ENCODE measurements at regions not wholly inside any gene's neighbourhood (a gene's known extent, or its start where the extent isn't known, plus 50 kb on each side); places are given as distances from the start of the nearest gene placed in this dataset.
"Not testable (repeated sequence)": the region's sequence is repeated elsewhere in the genome, so short reads cannot be mapped to it uniquely, and the experiment has no call there.

- no peak overlapping the region for H3K27ac ChIP-seq
- no peaks in the 10 kb centered on the region for H3K9me3 ChIP-seq (replicated peaks)
- no peaks in the 10 kb centered on the region for H3K27me3 ChIP-seq (replicated peaks)
- no peak overlapping the region for H3K4me3 ChIP-seq
- H3K4me1 ChIP-seq (replicated peaks), result peaks cover 15% of the 10 kb centered on the region
- no peak for DNase-seq (ENCODE audit: low read depth in 1 of 2, low spot score in 2 of 2)
- H3K36me3 ChIP-seq, result no peaks in the 10 kb centered on the region
These were observed 54.7 kb upstream of the ARSJ start for GRCh38 chr4:114034189-114034588.

DNA sequence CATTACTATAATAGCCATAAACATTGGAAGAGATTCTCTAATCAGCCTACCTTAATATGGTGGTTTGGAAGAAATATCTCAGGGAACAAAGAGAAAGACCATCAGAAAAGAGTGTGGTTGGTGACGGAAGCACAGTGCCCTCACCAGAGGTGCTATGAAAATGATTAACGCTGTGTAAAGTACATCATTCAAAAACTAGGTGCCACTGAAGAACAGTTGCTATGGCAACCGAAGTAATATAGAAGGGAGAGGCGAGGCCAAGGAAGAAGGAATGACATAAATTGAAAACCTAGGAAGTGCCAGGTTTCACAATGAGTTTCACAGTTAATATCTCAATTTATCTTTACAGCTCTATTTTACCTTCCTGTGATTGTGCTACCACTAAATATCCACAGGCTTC is 57.0 kb upstream of the ARSJ start:
- Histone ChIP-seq H3K27ac (no peak overlapping the region), H3K4me3 (no peak overlapping the region), H3K9me3 (replicated peaks) (no peaks in the 10 kb centered on the region), H3K4me1 (replicated peaks) (peaks cover 33% of the 10 kb centered on the region), H3K36me3 (no peaks in the 10 kb centered on the region), H3K27me3 (replicated peaks) (no peaks in the 10 kb centered on the region)
- no peak for DNase-seq (ENCODE audit: low read depth in 1 of 2, low spot score in 2 of 2)

DNA sequence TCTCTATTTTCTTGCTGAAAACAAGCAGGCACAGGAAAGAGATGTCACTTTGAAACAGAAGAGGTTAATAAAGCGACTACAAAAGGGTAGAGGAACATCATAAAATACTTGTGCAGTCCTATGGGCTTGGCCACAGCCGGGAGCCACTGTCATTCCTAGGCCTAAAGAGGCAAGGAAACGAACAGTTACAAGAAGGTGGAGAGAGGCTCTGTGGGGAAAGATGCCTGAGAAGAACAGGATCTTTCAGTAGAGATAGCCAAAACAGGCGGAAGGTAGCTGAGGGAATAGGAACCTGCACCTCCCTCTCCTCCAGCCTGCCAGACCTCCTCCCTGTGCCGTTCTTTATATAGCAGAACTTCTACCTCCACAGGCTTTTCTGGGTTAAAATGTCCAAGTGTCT is 57.4 kb upstream of the ARSJ start:
- no peaks in the 10 kb centered on the region for H3K36me3 ChIP-seq
- no peak for DNase-seq (ENCODE audit: low read depth in 1 of 2, low spot score in 2 of 2)
- H3K27me3 ChIP-seq (replicated peaks), result no peaks in the 10 kb centered on the region
- H3K9me3 ChIP-seq (replicated peaks), result no peaks in the 10 kb centered on the region
- no peak overlapping the region for H3K4me3 ChIP-seq
- H3K4me1 ChIP-seq (replicated peaks), result peaks cover 37% of the 10 kb centered on the region
- no peak overlapping the region for H3K27ac ChIP-seq

- DNase-seq (ENCODE audit: low read depth in 1 of 2, low spot score in 2 of 2), result no peak
- no peaks in the 10 kb centered on the region for H3K9me3 ChIP-seq (replicated peaks)
- peaks cover 6% of the 10 kb centered on the region; the same call in 1 of the 2 replicates for H3K36me3 ChIP-seq
- peaks cover 37% of the 10 kb centered on the region for H3K4me1 ChIP-seq (replicated peaks)
- H3K27me3 ChIP-seq (replicated peaks), result no peaks in the 10 kb centered on the region
- no peak overlapping the region for H3K4me3 ChIP-seq
- peak overlapping the region; percentile 89 for H3K27ac ChIP-seq
These were observed 58.5 kb upstream of the ARSJ start for GRCh38 chr4:114037988-114038387.

DNA sequence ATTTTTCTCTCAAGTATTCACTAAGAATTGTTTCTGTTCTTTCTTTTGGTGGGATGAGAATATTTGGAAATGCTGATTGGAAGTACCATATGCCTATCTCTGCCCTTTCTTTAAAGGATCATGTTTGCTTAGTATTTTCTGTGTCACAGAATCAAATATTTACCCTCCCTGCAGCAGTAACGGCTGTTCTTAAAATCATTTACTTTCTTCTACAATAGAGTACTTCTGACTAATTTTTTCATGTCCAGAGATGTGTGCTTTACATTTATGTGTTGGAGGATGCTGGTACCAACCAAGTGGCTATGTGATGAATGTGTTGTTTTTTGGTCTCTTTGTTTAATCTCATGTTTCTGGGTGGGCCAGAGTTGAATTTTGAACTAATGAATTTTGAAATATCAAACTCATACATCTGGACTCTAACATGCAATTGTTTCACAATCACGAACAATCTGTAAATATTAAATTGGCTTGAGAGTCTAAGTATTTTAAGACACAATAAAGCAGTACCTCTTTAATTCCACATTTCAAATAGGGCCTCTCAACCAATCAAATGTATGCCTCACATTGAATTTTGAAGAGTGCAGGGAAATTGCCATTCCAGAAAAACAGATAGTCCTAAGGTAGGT is 59.4 kb upstream of the ARSJ start:
- no peaks in the 10 kb centered on the region for H3K27me3 ChIP-seq (replicated peaks)
- no peaks in the 10 kb centered on the region for H3K9me3 ChIP-seq (replicated peaks)
- peak overlapping the region; percentile 30 for H3K4me3 ChIP-seq
- peak overlapping the region; percentile 89 for H3K27ac ChIP-seq
- peaks cover 37% of the 10 kb centered on the region for H3K4me1 ChIP-seq (replicated peaks)
- peak; percentile 48 to 89 for DNase-seq (ENCODE audit: low read depth in 1 of 2, low spot score in 2 of 2)
- H3K36me3 ChIP-seq, result peaks cover 10% of the 10 kb centered on the region; the same call in 1 of the 2 replicates

- Histone ChIP-seq H3K27ac (peak overlapping the region; percentile 89), H3K27me3 (replicated peaks) (no peaks in the 10 kb centered on the region), H3K4me1 (replicated peaks) (peaks cover 37% of the 10 kb centered on the region), H3K4me3 (peak overlapping the region; percentile 30), H3K36me3 (peaks cover 10% of the 10 kb centered on the region; the same call in 1 of the 2 replicates), H3K9me3 (replicated peaks) (no peaks in the 10 kb centered on the region)
- DNase-seq (ENCODE audit: low read depth in 1 of 2, low spot score in 2 of 2), result peak; percentile 80 to 93
These were observed 61.1 kb upstream of the ARSJ start for GRCh38 chr4:114040319-114041116.

DNA sequence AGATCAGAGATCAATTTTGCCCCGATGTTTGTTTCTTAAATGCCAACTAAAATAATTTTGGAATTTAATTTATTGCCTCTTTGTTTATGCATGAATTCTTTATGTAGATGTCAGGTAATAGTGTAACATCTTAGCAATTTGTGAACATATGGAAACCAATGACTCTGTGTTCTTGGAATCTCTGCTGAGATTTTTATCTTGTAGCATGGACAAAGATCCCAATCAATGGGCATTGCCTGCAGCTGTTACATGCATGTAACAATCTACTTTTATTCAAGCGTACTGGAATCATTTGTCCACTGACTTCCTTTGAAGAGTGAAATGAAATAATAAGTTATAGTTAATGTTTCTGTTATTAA is 61.6 kb upstream of the ARSJ start:
- no peak for DNase-seq (ENCODE audit: low read depth in 1 of 2, low spot score in 2 of 2)
- Histone ChIP-seq H3K4me3 (peak overlapping the region; percentile 30), H3K27ac (peak overlapping the region; percentile 89), H3K27me3 (replicated peaks) (no peaks in the 10 kb centered on the region), H3K36me3 (peaks cover 10% of the 10 kb centered on the region; the same call in 1 of the 2 replicates), H3K4me1 (replicated peaks) (peaks cover 37% of the 10 kb centered on the region), H3K9me3 (replicated peaks) (no peaks in the 10 kb centered on the region)

GRCh38 chr4:114043116-114043515 is 63.7 kb upstream of the ARSJ start:
- peaks cover 10% of the 10 kb centered on the region; the same call in 1 of the 2 replicates for H3K36me3 ChIP-seq
- no peaks in the 10 kb centered on the region for H3K27me3 ChIP-seq (replicated peaks)
- no peak overlapping the region for H3K27ac ChIP-seq
- H3K4me3 ChIP-seq, result no peak overlapping the region
- peaks cover 28% of the 10 kb centered on the region for H3K4me1 ChIP-seq (replicated peaks)
- DNase-seq (ENCODE audit: low read depth in 1 of 2, low spot score in 2 of 2), result no peak
- H3K9me3 ChIP-seq (replicated peaks), result no peaks in the 10 kb centered on the region

GRCh38 chr4:114044351-114044750 is 64.9 kb upstream of the ARSJ start:
- DNase-seq (ENCODE audit: low read depth in 1 of 2, low spot score in 2 of 2); H3K4me3 ChIP-seq; H3K27ac ChIP-seq; H3K27me3 ChIP-seq (replicated peaks); H3K9me3 ChIP-seq (replicated peaks): not testable (repeated sequence)
- Histone ChIP-seq H3K4me1 (replicated peaks) (peaks cover 22% of the 10 kb centered on the region), H3K36me3 (peaks cover 10% of the 10 kb centered on the region; the same call in 1 of the 2 replicates)

DNA sequence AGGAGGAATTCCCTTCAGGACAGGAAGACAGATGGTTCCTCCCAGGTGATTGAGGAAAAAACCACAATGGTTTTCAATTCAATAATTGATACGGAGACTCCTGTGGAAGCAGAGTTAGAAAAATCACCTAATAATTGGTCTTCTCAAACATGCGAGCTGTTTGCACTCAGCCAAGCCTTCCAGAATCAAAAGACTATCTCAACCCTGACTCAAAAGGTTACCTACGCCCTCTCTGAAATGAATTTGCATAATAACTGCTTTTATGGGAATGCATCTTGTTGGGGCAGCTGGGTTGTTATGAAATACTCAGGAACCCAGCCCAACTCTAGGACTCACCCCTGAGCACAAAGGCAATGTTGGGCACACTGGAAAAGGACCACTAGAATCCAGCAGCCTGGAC is 66.9 kb upstream of the ARSJ start:
- H3K4me1 ChIP-seq (replicated peaks), result peaks cover 5% of the 10 kb centered on the region
- H3K4me3 ChIP-seq, result no peak overlapping the region
- H3K9me3 ChIP-seq (replicated peaks), result no peaks in the 10 kb centered on the region
- H3K36me3 ChIP-seq, result peaks cover 10% of the 10 kb centered on the region; the same call in 1 of the 2 replicates
- no peaks in the 10 kb centered on the region for H3K27me3 ChIP-seq (replicated peaks)
- no peak for DNase-seq (ENCODE audit: low read depth in 1 of 2, low spot score in 2 of 2)
- no peak overlapping the region for H3K27ac ChIP-seq

DNA sequence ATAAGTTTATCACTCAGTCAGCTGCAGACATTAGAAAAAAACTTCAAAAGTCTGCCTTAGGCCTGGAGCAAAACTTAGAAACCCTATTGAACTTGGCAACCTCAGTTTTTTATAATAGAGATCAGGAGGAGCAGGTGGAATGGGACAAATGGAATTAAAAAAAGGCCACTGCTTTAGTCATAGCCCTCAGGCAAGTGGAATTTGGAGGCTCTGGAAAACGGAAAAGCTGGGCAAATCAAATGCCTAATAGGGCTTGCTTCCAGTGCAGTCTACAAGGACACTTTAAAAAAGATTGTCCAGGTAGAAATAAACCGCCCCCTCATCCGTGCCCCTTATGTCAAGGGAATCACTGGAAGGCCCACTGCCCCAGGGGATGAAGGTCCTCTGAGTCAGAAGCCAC is 68.7 kb upstream of the ARSJ start:
- not testable (repeated sequence) for H3K27ac ChIP-seq; DNase-seq (ENCODE audit: low read depth in 1 of 2, low spot score in 2 of 2); H3K4me1 ChIP-seq (replicated peaks); H3K9me3 ChIP-seq (replicated peaks); H3K27me3 ChIP-seq (replicated peaks); H3K4me3 ChIP-seq; H3K36me3 ChIP-seq

DNA sequence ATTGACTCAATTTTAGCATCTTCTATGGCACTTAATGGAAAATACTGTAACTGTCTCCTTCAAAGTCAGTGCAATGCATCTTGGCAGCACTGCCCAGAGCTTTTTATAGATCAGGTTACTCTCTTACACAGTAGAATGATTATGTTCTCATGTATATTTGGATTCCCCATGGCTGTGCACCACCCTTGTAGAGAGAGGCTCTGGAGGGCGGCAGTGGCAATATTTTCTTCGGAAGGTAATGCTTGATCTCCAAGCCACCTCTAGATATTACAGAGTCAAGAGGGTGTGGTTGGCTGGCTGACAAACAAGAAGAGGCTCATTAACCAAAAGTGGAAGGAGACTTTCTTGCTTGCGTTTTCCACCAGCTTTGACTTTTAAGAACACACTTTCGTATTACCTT is 72.8 kb upstream of the ARSJ start:
- no peaks in the 10 kb centered on the region for H3K27me3 ChIP-seq (replicated peaks)

GRCh38 chr4:114056599-114056998 is 77.2 kb upstream of the ARSJ start:
- Histone ChIP-seq H3K4me3 (no peak overlapping the region), H3K9me3 (replicated peaks) (no peaks in the 10 kb centered on the region), H3K27ac (no peak overlapping the region), H3K4me1 (replicated peaks) (no peaks in the 10 kb centered on the region), H3K27me3 (replicated peaks) (no peaks in the 10 kb centered on the region), H3K36me3 (peaks cover 4% of the 10 kb centered on the region; the same call in 1 of the 2 replicates)
- no peak for DNase-seq (ENCODE audit: low read depth in 1 of 2, low spot score in 2 of 2)

More for the DNA sequence above, 72.8 kb upstream of the ARSJ start:
- Histone ChIP-seq H3K4me1 (replicated peaks) (no peaks in the 10 kb centered on the region), H3K27ac (no peak overlapping the region), H3K36me3 (peaks cover 4% of the 10 kb centered on the region; the same call in 1 of the 2 replicates), H3K4me3 (no peak overlapping the region), H3K9me3 (replicated peaks) (no peaks in the 10 kb centered on the region)
- no peak for DNase-seq (ENCODE audit: low read depth in 1 of 2, low spot score in 2 of 2)

DNA sequence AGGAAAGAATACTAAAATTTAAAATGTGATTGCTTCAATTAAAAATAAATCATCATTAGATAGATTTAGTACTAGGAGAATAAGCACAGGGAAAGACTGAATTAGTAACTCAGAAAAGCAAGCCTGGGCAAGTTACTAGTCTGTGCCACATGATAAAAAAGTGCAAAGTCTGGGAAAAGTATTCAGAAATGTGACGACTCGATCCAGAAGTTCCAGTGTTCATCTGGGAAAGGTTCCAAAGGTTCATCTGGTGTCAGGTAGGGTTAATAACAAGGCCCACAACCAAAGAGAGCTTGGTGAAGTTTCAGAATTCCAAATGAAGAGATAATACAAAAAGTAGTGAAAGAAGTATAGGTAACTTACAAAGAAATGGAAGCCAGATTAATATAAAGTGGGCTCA is 78.3 kb upstream of the ARSJ start:
- Histone ChIP-seq H3K27me3 (replicated peaks) (no peaks in the 10 kb centered on the region), H3K4me1 (replicated peaks) (no peaks in the 10 kb centered on the region), H3K27ac (no peak overlapping the region), H3K36me3 (peaks cover 4% of the 10 kb centered on the region; the same call in 1 of the 2 replicates), H3K9me3 (replicated peaks) (no peaks in the 10 kb centered on the region), H3K4me3 (no peak overlapping the region)
- DNase-seq (ENCODE audit: low read depth in 1 of 2, low spot score in 2 of 2), result no peak
